ENCODE measurements at regions not wholly inside any gene's neighbourhood (a gene's known extent, or its start where the extent isn't known, plus 50 kb on each side); places are given as distances from the start of the nearest gene placed in this dataset.

- TF ChIP-seq CTCF (IDR thresholded peaks at IDR 0.05) (no peak), EZH2 (IDR thresholded peaks at IDR 0.05) (no peak), EZH2phosphoT487 (IDR thresholded peaks at IDR 0.05) (no peak)
These were observed 102.9 kb upstream of the LRPAP1 start for GRCh38 chr4:3634894-3635820.
